BLaER1 treated with 17β-estradiol and CSF1 and Interleukin-3, amounts not matched to agents 10 nM and 100 nM (cell line): ENCODE measurements at regions not wholly inside any gene's neighbourhood (a gene's known extent, or its start where the extent isn't known, plus 50 kb on each side); places are given as distances from the start of the nearest gene placed in this dataset.

Experiments used
- H3K27ac ChIP-seq, 11 experiments: shearing (Covaris generic); formaldehyde crosslinking; 2 replicates each; pipeline ENCODE4 v1.8.1; 2022
- H3K27me3 ChIP-seq, 11 experiments: shearing (Covaris generic); formaldehyde crosslinking; 2 replicates each; pipeline ENCODE4 v1.8.1; 2022
- H3K36me3 ChIP-seq, 11 experiments: shearing (Covaris generic); formaldehyde crosslinking; 2 replicates each; pipeline ENCODE4 v1.8.1; 2022
- H3K4me1 ChIP-seq, 10 experiments: shearing (Covaris generic); formaldehyde crosslinking; 2 replicates each; pipeline ENCODE4 v1.8.1; 2022
- H3K4me2 ChIP-seq, 11 experiments: shearing (Covaris generic); formaldehyde crosslinking; 2 replicates each; pipeline ENCODE4 v1.8.1; 2022
- H3K4me3 ChIP-seq, 10 experiments: shearing (Covaris generic); formaldehyde crosslinking; 2 replicates each; pipeline ENCODE4 v1.8.1; 2022
- H3K9ac ChIP-seq, 11 experiments: shearing (Covaris generic); formaldehyde crosslinking; 2 replicates each; pipeline ENCODE4 v1.8.1; 2022
- H3K9me3 ChIP-seq, 11 experiments: shearing (Covaris generic); formaldehyde crosslinking; replicated peaks in 1 of 11; 2 replicates each; pipeline ENCODE4 v1.8.1; 2022
- H4K20me1 ChIP-seq, 11 experiments: shearing (Covaris generic); formaldehyde crosslinking; 2 replicates each; pipeline ENCODE4 v1.8.1; 2022
- Cebpa-rat ChIP-seq, 11 experiments: shearing (Covaris generic); IDR thresholded peaks; 2 replicates each; pipeline ENCODE4 v1.8.1; 2022

DNA sequence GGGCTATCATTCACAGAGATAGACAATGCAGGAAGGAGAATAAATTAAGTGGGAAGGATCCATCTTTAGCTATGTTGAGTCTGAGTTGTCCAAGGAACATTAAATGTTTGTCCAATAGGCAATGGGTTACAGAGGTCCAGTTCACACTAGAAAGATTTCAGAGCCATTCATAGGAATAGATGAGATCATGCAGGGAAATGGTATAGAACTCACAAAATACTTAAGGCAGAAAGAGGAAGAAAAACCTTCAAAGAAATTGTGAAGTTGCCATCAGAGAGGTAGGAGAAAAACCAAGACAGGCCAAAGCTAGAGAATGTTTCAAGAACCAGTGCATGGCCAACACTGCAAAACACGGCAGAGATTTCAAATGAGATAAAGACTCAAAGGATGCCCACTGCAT is 94.1 kb downstream of the PHLDA1 start:
- Histone ChIP-seq H3K9ac (no peak overlapping the region), H3K27ac (no peak overlapping the region), H3K9me3 (peaks cover 0 to 10% (median 8%) of the 10 kb centered on the region in 11 experiments; a peak in 14 of 22 replicates), H3K36me3 (no peaks in the 10 kb centered on the region), H3K4me2 (no peak overlapping the region), H3K4me3 (no peak overlapping the region), H4K20me1 (no peaks in the 10 kb centered on the region; a peak in 1 of 22 replicates), H3K27me3 (peaks cover 0 to 55% (median 0%) of the 10 kb centered on the region in 11 experiments; a peak in 6 of 22 replicates), H3K4me1 (peaks cover 12 to 40% (median 15%) of the 10 kb centered on the region in 10 experiments)
- no peak for TF ChIP-seq Cebpa-rat (IDR thresholded peaks at IDR 0.05)

- Histone ChIP-seq H3K27ac (no peak overlapping the region), H3K9ac (no peak overlapping the region), H3K36me3 (no peaks in the 10 kb centered on the region), H3K4me3 (no peak overlapping the region), H4K20me1 (no peaks in the 10 kb centered on the region; a peak in 1 of 22 replicates), H3K4me1 (peaks cover 12 to 40% (median 15%) of the 10 kb centered on the region in 10 experiments), H3K9me3 (peaks cover 0 to 9% (median 8%) of the 10 kb centered on the region in 11 experiments; a peak in 14 of 22 replicates), H3K4me2 (peak overlapping the region in 2 of 11 experiments; percentile 48 to 53; a peak in 4 of 22 replicates), H3K27me3 (peaks cover 0 to 62% (median 0%) of the 10 kb centered on the region in 11 experiments; a peak in 6 of 22 replicates)
- TF ChIP-seq Cebpa-rat (IDR thresholded peaks at IDR 0.05) = no peak
These were observed 94.8 kb downstream of the PHLDA1 start for GRCh38 chr12:75936515-75937440.

DNA sequence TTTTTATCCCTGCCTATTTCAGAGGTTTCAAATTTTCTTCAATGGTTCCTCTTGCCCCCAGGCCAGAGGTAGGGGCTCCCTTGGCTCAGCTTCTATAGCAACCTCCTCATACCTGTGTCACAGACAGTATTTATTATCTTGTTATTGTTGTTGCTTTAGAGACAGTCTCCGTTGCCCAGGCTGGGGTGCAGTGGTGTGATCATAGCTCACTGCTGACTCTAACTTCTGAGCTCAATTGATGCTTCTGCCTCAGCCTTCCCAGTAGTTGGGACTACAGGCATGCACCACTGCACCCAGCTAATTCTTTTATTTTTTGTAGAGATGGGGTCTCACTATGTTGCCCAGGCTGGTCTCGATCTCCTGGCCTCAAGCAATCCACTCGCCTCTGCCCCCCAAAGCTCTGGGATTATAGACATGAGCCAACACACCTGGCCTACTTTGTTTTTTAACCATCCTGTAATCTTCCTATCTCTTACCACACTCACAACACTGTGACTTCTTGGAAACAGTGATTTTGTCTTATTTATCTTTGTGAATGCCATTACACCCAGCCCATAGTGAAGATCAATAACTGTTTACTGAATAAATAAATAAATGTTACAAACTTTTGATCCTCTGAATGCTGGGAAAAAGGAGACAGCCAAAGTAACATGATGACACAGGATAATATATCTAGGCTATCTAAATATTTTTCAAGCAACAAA is 95.9 kb downstream of the PHLDA1 start:
- H3K4me3 ChIP-seq = no peak overlapping the region
- no peak overlapping the region for H3K9ac ChIP-seq
- TF ChIP-seq Cebpa-rat (IDR thresholded peaks at IDR 0.05) = no peak
- H3K36me3 ChIP-seq = no peaks in the 10 kb centered on the region
- H4K20me1 ChIP-seq = no peaks in the 10 kb centered on the region; a peak in 1 of 22 replicates
- peaks cover 12 to 40% (median 15%) of the 10 kb centered on the region in 10 experiments for H3K4me1 ChIP-seq
- H3K9me3 ChIP-seq = peaks cover 0 to 7% (median 5%) of the 10 kb centered on the region in 11 experiments; a peak in 12 of 22 replicates
- H3K4me2 ChIP-seq = 0 out of 22 replicates have a peak overlapping the region, but pooled peaks of 1 of the 11 experiments have one; percentile 48
- H3K27ac ChIP-seq = no peak overlapping the region
- H3K27me3 ChIP-seq = peaks cover 0 to 73% (median 0%) of the 10 kb centered on the region in 11 experiments; a peak in 6 of 22 replicates

DNA sequence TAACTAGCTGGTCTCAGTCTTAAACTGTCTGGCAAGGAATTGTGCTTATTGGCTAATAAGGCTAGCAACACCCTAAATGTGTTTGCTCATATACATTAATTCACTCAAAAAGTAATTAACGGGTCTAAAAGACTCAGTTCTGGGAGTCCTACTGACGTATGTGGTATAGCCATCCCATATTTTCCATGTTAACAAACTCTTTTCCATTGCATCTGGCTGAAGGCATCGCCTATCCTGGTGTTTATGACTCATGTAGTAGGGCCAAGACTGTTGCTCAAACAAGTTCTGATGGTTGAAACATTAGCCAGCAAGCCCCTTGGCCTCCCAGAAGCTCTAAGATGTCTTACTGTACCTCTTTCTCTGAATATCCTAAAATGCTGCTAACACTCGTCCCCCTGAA is 98.5 kb downstream of the PHLDA1 start:
- Histone ChIP-seq H3K36me3 (no peaks in the 10 kb centered on the region), H4K20me1 (no peaks in the 10 kb centered on the region; a peak in 1 of 22 replicates), H3K27ac (no peak overlapping the region), H3K4me2 (peak overlapping the region in 6 of 11 experiments; percentile 8 to 81 (median 26); a peak in 8 of 22 replicates), H3K4me3 (no peak overlapping the region), H3K9me3 (no peaks in the 10 kb centered on the region), H3K4me1 (peaks cover 12 to 40% (median 15%) of the 10 kb centered on the region in 10 experiments), H3K27me3 (peaks cover 0 to 79% (median 0%) of the 10 kb centered on the region in 11 experiments; a peak in 6 of 22 replicates), H3K9ac (no peak overlapping the region)
- no peak for TF ChIP-seq Cebpa-rat (IDR thresholded peaks at IDR 0.05)

- H4K20me1 ChIP-seq = no peaks in the 10 kb centered on the region; a peak in 1 of 22 replicates
- H3K9ac ChIP-seq = no peak overlapping the region
- H3K4me2 ChIP-seq = no peak overlapping the region
- no peak overlapping the region for H3K27ac ChIP-seq
- H3K4me3 ChIP-seq = no peak overlapping the region
- peaks cover 12 to 38% (median 15%) of the 10 kb centered on the region in 10 experiments for H3K4me1 ChIP-seq
- peaks cover 0 to 8% (median 0%) of the 10 kb centered on the region in 11 experiments; a peak in 7 of 22 replicates for H3K9me3 ChIP-seq
- no peak for TF ChIP-seq Cebpa-rat (IDR thresholded peaks at IDR 0.05)
- H3K27me3 ChIP-seq = peaks cover 0 to 75% (median 0%) of the 10 kb centered on the region in 11 experiments; a peak in 6 of 22 replicates
- H3K36me3 ChIP-seq = no peaks in the 10 kb centered on the region
These were observed 99.3 kb downstream of the PHLDA1 start for GRCh38 chr12:75932241-75932640.

- Histone ChIP-seq H3K4me3 (no peak overlapping the region; a peak in 2 of 20 replicates), H3K27me3 (peaks cover 0 to 45% (median 0%) of the 10 kb centered on the region in 11 experiments; a peak in 6 of 22 replicates), H3K4me1 (no peaks in the 10 kb centered on the region), H3K27ac (no peak overlapping the region), H3K9me3 (peaks cover 36 to 55% (median 43%) of the 10 kb centered on the region in 11 experiments), H4K20me1 (no peaks in the 10 kb centered on the region), H3K9ac (no peak overlapping the region), H3K36me3 (no peaks in the 10 kb centered on the region; a peak in 1 of 22 replicates), H3K4me2 (no peak overlapping the region)
- no peak for TF ChIP-seq Cebpa-rat (IDR thresholded peaks at IDR 0.05)
These were observed 107.5 kb downstream of the PHLDA1 start for GRCh38 chr12:75923964-75924666.

- H4K20me1 ChIP-seq = no peaks in the 10 kb centered on the region
- H3K9me3 ChIP-seq = peaks cover 36 to 55% (median 43%) of the 10 kb centered on the region in 11 experiments
- peaks cover 0 to under 1% (median 0%) of the 10 kb centered on the region in 10 experiments; a peak in 2 of 20 replicates for H3K4me1 ChIP-seq
- H3K36me3 ChIP-seq = no peaks in the 10 kb centered on the region; a peak in 1 of 22 replicates
- H3K27ac ChIP-seq = no peak overlapping the region
- no peak overlapping the region for H3K9ac ChIP-seq
- no peak overlapping the region for H3K4me2 ChIP-seq
- peaks cover 0 to 47% (median 0%) of the 10 kb centered on the region in 11 experiments; a peak in 7 of 22 replicates for H3K27me3 ChIP-seq
- TF ChIP-seq Cebpa-rat (IDR thresholded peaks at IDR 0.05) = no peak
- H3K4me3 ChIP-seq = no peak overlapping the region
These were observed 108.5 kb downstream of the PHLDA1 start for GRCh38 chr12:75922944-75923642.
